ENCODE measurements at regions not wholly inside any gene's neighbourhood (a gene's known extent, or its start where the extent isn't known, plus 50 kb on each side); places are given as distances from the start of the nearest gene placed in this dataset.

DNA sequence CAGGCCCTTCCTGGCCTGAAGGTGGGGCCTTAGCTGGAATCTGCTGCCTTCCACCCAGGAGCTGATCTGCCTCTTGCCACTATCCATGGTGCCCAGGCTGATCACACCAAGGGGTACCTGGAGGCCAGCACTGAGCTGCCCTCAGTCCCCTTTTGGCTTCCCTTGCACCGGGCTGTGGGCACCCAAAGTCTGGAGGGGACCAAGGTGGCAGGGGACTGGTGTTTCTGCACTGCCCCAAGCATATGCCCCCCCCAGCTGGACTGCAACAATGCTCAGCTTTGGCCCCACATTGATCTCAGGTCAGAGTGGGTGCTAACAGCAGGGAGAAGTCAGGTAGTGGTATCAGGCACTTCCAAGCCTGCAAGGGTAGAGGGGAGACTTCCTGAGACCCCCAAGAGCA lies 902.6 kb upstream of the EPHA6 start:
- TF ChIP-seq, protein P1, sequence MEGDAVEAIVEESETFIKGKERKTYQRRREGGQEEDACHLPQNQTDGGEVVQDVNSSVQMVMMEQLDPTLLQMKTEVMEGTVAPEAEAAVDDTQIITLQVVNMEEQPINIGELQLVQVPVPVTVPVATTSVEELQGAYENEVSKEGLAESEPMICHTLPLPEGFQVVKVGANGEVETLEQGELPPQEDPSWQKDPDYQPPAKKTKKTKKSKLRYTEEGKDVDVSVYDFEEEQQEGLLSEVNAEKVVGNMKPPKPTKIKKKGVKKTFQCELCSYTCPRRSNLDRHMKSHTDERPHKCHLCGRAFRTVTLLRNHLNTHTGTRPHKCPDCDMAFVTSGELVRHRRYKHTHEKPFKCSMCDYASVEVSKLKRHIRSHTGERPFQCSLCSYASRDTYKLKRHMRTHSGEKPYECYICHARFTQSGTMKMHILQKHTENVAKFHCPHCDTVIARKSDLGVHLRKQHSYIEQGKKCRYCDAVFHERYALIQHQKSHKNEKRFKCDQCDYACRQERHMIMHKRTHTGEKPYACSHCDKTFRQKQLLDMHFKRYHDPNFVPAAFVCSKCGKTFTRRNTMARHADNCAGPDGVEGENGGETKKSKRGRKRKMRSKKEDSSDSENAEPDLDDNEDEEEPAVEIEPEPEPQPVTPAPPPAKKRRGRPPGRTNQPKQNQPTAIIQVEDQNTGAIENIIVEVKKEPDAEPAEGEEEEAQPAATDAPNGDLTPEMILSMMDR (IDR thresholded peaks at IDR 0.05), result no peak
- TF ChIP-seq POLR2A (IDR thresholded peaks at IDR 0.05) (no peak), POLR2AphosphoS5 (IDR thresholded peaks at IDR 0.05) (no peak)
